AG10803 (cell line): ENCODE measurements at regions not wholly inside any gene's neighbourhood (a gene's known extent, or its start where the extent isn't known, plus 50 kb on each side); places are given as distances from the start of the nearest gene placed in this dataset.

Experiments used
- DNase-seq: peaks from one replicate; pipeline ENCODE4 v3.0.0; 2010; ENCODE audit warnings: low read depth
- H3K4me3 ChIP-seq: 2 replicates; pipeline ENCODE4 v1.5.1; 2011; ENCODE audit warnings: mild to moderate bottlenecking, low read length, control low read depth
- TF ChIP-seq, protein P1 (sequence below): conservative IDR thresholded peaks from 2 replicates; pipeline ENCODE4 v1.5.1; 2011; ENCODE audit warnings: mild to moderate bottlenecking, low read length, control low read depth, inconsistent platforms

DNA sequence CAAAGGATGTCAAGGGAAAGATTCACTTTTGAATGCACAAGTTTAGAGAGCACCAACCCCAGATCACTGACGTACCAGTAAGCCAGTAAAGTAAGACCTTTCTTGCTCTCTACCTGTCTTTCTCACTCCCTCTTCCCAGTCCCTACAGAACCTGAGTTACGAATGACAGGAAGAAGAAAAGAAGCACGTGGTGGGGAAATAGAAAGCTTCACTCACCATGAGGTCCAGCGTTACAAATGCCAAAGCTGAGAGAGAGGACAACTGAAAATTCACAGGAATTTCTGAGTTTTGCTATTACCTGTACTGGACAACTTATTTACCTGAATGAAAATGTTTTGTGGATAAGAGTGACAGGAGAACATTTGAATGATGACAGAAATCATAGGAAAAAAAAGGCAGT lies 133.2 kb upstream of the GBE1 start:
- H3K4me3 ChIP-seq: no peak overlapping the region
- TF ChIP-seq, protein P1, sequence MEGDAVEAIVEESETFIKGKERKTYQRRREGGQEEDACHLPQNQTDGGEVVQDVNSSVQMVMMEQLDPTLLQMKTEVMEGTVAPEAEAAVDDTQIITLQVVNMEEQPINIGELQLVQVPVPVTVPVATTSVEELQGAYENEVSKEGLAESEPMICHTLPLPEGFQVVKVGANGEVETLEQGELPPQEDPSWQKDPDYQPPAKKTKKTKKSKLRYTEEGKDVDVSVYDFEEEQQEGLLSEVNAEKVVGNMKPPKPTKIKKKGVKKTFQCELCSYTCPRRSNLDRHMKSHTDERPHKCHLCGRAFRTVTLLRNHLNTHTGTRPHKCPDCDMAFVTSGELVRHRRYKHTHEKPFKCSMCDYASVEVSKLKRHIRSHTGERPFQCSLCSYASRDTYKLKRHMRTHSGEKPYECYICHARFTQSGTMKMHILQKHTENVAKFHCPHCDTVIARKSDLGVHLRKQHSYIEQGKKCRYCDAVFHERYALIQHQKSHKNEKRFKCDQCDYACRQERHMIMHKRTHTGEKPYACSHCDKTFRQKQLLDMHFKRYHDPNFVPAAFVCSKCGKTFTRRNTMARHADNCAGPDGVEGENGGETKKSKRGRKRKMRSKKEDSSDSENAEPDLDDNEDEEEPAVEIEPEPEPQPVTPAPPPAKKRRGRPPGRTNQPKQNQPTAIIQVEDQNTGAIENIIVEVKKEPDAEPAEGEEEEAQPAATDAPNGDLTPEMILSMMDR: no peak

DNA sequence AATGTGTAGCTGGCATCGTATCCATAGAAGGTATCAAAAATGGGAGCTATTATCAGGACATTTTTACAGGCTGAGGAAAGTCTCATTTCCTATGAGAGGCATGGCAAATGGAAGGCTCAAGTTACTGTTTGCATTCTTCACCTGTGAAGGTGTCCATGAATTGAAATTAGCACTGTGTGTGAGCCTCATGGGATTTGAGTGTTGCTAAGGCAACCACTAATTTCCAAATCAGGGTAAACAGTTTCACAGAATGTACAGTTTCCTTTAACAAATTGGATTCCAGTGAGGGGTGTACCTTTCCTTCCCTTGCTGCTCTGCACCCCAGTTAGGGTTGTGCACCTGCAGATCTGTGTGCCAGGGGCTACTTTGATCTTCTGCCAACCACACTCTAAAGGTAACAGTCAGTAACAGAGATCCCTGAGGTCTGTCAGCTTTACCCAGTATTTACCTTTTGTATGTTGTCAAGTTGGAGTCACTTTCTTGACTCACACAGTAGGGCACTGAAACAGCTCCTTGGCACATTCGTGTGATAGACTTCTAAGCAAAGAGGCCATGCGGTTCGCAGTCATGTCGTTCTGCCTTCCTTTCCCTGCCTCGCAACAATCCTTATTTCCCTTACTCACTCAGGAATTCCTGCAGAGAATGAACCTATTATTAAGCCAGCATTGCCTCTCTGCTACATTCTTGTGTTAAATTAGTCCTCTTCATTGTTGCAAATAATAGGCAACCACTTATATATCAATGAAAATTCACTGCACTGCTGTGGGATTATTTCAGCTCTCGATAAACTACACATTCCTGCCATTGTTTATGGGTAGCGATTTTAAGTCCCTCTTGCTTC lies 129.8 kb upstream of the GBE1 start:
- no peak for DNase-seq
- no peak overlapping the region for H3K4me3 ChIP-seq
- TF ChIP-seq, protein P1: no peak

More for the DNA sequence above, 133.2 kb upstream of the GBE1 start:
- no peak for DNase-seq

DNA sequence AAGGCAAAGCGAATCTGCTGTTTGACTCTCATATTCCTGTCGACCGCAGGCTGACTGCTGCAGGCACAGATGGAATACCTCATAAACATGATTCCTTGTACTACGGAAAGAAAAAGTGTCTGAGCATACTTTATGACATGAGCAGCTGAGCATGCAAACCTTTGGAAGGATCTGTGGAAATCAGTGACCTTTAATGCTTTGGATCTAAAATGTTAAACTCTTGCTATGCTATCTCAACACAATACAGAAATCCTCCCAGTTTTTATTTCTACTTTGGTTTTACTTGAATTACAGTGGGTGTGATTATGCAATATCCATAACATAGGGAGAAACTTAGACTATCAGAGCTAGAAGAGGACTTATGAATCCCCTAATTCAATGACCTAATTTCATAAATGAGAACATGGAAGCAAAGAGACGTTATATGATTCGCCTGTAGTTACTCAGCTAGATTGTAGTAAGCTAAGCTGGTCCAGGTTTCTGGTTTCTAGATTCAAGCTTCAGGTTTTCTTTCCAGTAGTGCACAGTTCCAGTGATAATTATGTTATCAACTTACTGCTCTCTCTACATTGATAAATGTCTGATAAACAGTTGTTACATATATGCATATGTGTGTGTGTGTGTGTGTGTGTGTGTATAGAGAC lies 127.6 kb upstream of the GBE1 start:
- DNase-seq: peak; percentile 5
- TF ChIP-seq, protein P1: no peak
- H3K4me3 ChIP-seq: no peak overlapping the region

DNA sequence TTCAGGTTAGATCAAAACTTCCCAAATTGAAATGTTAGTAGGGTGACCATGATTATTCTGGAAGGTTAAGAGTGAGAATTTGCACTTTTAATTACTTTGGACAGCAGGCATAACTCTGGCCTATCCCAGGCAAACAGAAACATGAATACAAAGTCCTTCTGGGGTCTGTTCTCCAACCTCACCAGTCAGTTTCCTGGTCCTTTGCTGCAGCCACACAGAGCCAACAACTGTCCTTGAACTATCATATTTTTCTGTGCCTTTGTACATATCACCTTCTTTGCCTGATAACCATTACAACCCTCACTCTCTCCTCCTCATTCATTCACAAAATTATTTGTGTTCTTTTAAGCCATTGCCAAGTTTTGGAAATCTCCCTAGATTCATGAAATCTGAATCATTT lies 126.0 kb upstream of the GBE1 start:
- no peak overlapping the region for H3K4me3 ChIP-seq
- no peak for DNase-seq
- TF ChIP-seq, protein P1: no peak

DNA sequence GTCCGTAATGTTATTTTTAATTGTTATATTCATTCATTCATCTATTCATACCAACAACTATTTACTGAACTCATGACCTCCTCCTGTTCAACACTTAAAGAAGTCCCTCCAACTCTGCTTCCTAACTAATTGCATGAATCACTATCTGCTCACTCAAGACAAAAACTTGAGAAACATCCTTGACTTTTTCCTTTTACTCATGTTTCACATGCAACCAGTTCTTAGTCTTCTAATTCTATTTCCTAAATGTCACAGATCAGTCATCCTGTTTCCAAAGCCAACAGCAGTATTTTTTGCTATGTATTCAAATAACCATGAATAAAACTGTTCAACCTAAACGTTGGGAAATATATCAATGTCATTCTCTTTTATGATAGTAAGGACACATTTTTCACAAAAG lies 124.6 kb upstream of the GBE1 start:
- TF ChIP-seq, protein P1: no peak
- DNase-seq: peak; percentile 38
- no peak overlapping the region for H3K4me3 ChIP-seq

DNA sequence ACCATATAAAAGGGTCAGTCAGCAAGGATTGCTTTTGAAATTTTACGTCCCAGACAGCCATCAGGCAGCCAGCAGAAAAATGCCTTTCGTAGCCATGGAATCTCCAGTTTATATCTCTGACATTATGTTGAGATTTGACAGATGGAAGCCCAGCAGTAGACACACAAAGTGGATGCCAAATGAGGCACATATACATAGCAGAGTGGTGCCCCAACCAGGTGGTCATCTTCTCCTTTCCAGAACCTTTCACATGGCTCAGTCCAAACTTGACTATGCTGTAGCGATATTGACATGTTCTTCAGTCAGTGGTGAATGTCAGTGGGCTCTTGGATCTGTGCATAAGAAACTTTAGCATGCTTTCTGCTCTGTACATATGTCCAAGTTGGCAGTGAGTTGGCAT lies 123.3 kb upstream of the GBE1 start:
- no peak for DNase-seq
- H3K4me3 ChIP-seq: no peak overlapping the region
- TF ChIP-seq, protein P1: no peak

DNA sequence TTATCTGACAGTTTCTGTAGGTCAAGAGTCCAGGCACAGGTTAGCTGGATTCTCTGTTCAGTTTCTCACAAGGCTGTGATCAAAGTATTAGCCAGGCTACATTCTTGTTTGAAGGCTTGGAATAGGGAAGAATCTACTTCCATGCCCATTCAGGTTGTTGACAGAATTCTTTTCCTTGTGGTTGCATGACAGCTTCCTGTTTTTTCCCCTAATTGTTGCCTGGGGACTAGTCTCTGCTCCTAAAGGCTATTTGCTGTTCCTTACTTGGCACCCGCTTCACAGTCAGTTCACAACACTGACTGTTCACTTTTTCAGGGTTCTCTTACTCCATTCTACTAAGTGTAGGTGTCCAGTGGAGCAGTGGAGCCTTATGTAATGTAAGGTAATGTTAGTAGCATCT lies 115.4 kb upstream of the GBE1 start:
- no peak overlapping the region for H3K4me3 ChIP-seq
- TF ChIP-seq, protein P1: no peak
- DNase-seq: peak; percentile 6
